Stimulated activated naive CD4-positive, alpha-beta T cell treated with Interleukin-2 at 50 U/mL for 16 hours (primary cell): ENCODE measurements at regions not wholly inside any gene's neighbourhood (a gene's known extent, or its start where the extent isn't known, plus 50 kb on each side); places are given as distances from the start of the nearest gene placed in this dataset.
"Not testable (repeated sequence)": the region's sequence is repeated elsewhere in the genome, so short reads cannot be mapped to it uniquely, and the experiment has no call there.

ENCODE experiments used
- DNase-seq: peaks from one replicate; lab custom pipeline; 2025; lab: John Stamatoyannopoulos, UW

GRCh38 chr4:66837279-66837922, 707.9 kb downstream of the CENPC start:
- no peak for DNase-seq

GRCh38 chr4:66829310-66829709, 716.0 kb downstream of the CENPC start:
- no peak for DNase-seq

- no peak for DNase-seq
These were observed 724.6 kb downstream of the CENPC start for GRCh38 chr4:66820681-66821080.

- DNase-seq, result no peak
These were observed 731.0 kb downstream of the CENPC start for GRCh38 chr4:66814277-66814676.

GRCh38 chr4:66805582-66805981, 739.7 kb downstream of the CENPC start:
- no peak for DNase-seq

- no peak for DNase-seq
These were observed 740.3 kb downstream of the CENPC start for GRCh38 chr4:66804979-66805378.

- no peak for DNase-seq
These were observed 747.7 kb downstream of the CENPC start for GRCh38 chr4:66797608-66798007.

- no peak for DNase-seq
These were observed 749.6 kb downstream of the CENPC start for GRCh38 chr4:66795724-66796123.

GRCh38 chr4:66794390-66795034, 750.8 kb downstream of the CENPC start:
- DNase-seq, result no peak

GRCh38 chr4:66791686-66792085, 753.6 kb downstream of the CENPC start:
- no peak for DNase-seq

GRCh38 chr4:66785479-66785878, 759.8 kb downstream of the CENPC start:
- DNase-seq, result no peak

GRCh38 chr4:66782751-66783150, 762.6 kb downstream of the CENPC start:
- DNase-seq, result not testable (repeated sequence)

- DNase-seq, result no peak
These were observed 768.2 kb downstream of the CENPC start for GRCh38 chr4:66777097-66777496.

GRCh38 chr4:66769441-66769840, 775.9 kb downstream of the CENPC start:
- DNase-seq, result no peak

GRCh38 chr4:66767442-66767841, 777.9 kb downstream of the CENPC start:
- no peak for DNase-seq

- DNase-seq, result no peak
These were observed 778.7 kb downstream of the CENPC start for GRCh38 chr4:66766557-66766956.

- DNase-seq, result no peak
These were observed 795.0 kb downstream of the CENPC start for GRCh38 chr4:66750273-66750672.

- not testable (repeated sequence) for DNase-seq
These were observed 798.4 kb downstream of the CENPC start for GRCh38 chr4:66746918-66747317.

GRCh38 chr4:66741081-66741480, 804.2 kb downstream of the CENPC start:
- DNase-seq, result no peak

GRCh38 chr4:66736606-66737005, 808.7 kb downstream of the CENPC start:
- no peak for DNase-seq

GRCh38 chr4:66728280-66728679, 817.0 kb downstream of the CENPC start:
- DNase-seq, result no peak

- DNase-seq, result not testable (repeated sequence)
These were observed 832.9 kb downstream of the CENPC start for GRCh38 chr4:66712301-66712921.

- DNase-seq, result no peak
These were observed 841.1 kb downstream of the CENPC start for GRCh38 chr4:66704243-66704642.
